BJ (cell line): ENCODE measurements at regions not wholly inside any gene's neighbourhood (a gene's known extent, or its start where the extent isn't known, plus 50 kb on each side); places are given as distances from the start of the nearest gene placed in this dataset.
A peak's percentile ranks its signal among the peaks of the same experiment; 100 is the strongest.

Experiments
- CTCF ChIA-PET: fragments of 350-600 bp; formaldehyde crosslinking; extraction: SDS; loops from one replicate; lab custom pipeline; 2021; ENCODE audit warnings: antibody characterized with exemption, inconsistent platforms; lab: Yijun Ruan, JAX
- POLR2A ChIA-PET: fragments of 300-600 bp; sonication (Branson Sonifier 250); formaldehyde crosslinking; extraction: SDS; loops from one replicate; lab custom pipeline; 2021; ENCODE audit warnings: antibody characterized with exemption; lab: Charles Lee
- DNase-seq: peaks from one replicate; pipeline ENCODE4 v3.0.0-alpha.2; 2011; ENCODE audit warnings: low read depth
- H3K27me3 ChIP-seq: 2 replicates; pipeline ENCODE4 v1.6.0; 2011; ENCODE audit warnings: low read length; ENCODE audit not compliant: control insufficient read depth, insufficient read depth
- H3K36me3 ChIP-seq: 2 replicates; pipeline ENCODE4 v1.5.1; 2011; ENCODE audit warnings: low read length; ENCODE audit not compliant: control insufficient read depth, insufficient read depth
- H3K4me3 ChIP-seq: 2 replicates; pipeline ENCODE4 v1.5.1; 2011; ENCODE audit warnings: low read depth, mild to moderate bottlenecking, control low read depth, low read length
- TF ChIP-seq, protein P1 (sequence below): IDR thresholded peaks from 2 replicates; pipeline ENCODE4 v1.5.1; 2011; ENCODE audit warnings: low read depth, mild to moderate bottlenecking, control low read depth, inconsistent platforms, low read length, moderate library complexity; ENCODE audit not compliant: insufficient read depth

- Histone ChIP-seq H3K27me3 (no peaks in the 10 kb centered on the region), H3K36me3 (no peaks in the 10 kb centered on the region), H3K4me3 (no peak overlapping the region)
- POLR2A ChIA-PET = no interaction called here
- CTCF ChIA-PET = no interaction called here
- TF ChIP-seq, protein P1, sequence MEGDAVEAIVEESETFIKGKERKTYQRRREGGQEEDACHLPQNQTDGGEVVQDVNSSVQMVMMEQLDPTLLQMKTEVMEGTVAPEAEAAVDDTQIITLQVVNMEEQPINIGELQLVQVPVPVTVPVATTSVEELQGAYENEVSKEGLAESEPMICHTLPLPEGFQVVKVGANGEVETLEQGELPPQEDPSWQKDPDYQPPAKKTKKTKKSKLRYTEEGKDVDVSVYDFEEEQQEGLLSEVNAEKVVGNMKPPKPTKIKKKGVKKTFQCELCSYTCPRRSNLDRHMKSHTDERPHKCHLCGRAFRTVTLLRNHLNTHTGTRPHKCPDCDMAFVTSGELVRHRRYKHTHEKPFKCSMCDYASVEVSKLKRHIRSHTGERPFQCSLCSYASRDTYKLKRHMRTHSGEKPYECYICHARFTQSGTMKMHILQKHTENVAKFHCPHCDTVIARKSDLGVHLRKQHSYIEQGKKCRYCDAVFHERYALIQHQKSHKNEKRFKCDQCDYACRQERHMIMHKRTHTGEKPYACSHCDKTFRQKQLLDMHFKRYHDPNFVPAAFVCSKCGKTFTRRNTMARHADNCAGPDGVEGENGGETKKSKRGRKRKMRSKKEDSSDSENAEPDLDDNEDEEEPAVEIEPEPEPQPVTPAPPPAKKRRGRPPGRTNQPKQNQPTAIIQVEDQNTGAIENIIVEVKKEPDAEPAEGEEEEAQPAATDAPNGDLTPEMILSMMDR = no peak
- DNase-seq = no peak
These were observed 71.1 kb upstream of the SLC44A1 start for GRCh38 chr9:105173306-105173705.

GRCh38 chr9:105173826-105174225 is 70.6 kb upstream of the SLC44A1 start:
- DNase-seq = no peak
- TF ChIP-seq, protein P1 = no peak
- H3K36me3 ChIP-seq = no peaks in the 10 kb centered on the region
- no peaks in the 10 kb centered on the region for H3K27me3 ChIP-seq
- no peak overlapping the region for H3K4me3 ChIP-seq
- ChIA-PET POLR2A (no interaction called here), CTCF (no interaction called here)

DNA sequence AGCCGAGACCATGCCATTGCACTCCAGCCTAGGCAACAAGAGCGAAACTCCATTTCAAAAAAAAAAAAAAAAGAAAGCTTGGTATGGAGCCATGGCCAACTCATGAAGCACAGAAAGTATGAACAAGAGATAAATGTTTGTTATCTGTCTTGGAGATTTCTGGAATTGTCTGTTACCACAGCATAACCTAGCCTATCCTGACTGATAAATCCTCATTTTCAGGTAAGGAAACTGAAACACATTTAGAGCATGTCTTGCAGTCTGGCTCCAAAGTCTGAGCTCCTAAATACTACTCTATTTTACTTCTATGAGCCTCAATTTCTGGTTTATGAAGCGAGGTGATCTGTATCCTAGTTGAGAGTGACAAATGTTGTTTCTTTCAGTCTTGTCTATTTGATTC is 68.3 kb upstream of the SLC44A1 start:
- H3K4me3 ChIP-seq = no peak overlapping the region

DNA sequence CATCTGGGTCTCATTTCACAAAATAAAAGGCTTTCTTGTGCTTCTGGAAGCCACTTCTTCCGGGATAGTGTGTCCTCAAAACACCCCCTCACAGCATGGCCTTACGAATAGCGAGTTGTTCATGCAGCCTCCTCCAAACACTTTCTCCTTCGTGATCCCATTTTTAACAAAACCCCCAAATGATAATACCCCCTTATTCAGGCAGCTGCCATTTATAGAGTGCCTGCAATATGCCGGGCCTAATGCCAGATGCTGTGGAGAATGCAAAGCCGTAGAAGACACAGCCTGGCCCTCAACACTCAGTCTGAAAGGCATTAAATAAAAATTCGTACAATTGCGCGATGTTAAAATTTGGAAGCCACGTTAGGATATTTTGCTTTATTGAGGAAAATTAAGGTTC is 66.4 kb upstream of the SLC44A1 start:
- TF ChIP-seq, protein P1 = no peak
- H3K36me3 ChIP-seq = no peaks in the 10 kb centered on the region
- DNase-seq = no peak
- H3K27me3 ChIP-seq = no peaks in the 10 kb centered on the region
- ChIA-PET POLR2A (no interaction called here), CTCF (interaction anchor here (1.0 kb wide), 1 partner anchor 9 kb away, joined by 3 read pairs; no protein-coding TSS in a partner anchor)
- H3K4me3 ChIP-seq = no peak overlapping the region

More for the DNA sequence above, 68.3 kb upstream of the SLC44A1 start:
- Histone ChIP-seq H3K27me3 (no peaks in the 10 kb centered on the region), H3K36me3 (no peaks in the 10 kb centered on the region)
- ChIA-PET CTCF (interaction anchor here (0.5 to 1.2 kb wide), 2 partner anchors 225 to 674 kb away, joined by 3 read pairs; no protein-coding TSS in a partner anchor), POLR2A (no interaction called here)
- DNase-seq = no peak
- TF ChIP-seq, protein P1 = no peak

GRCh38 chr9:105187781-105188180 is 56.7 kb upstream of the SLC44A1 start:
- H3K36me3 ChIP-seq = no peaks in the 10 kb centered on the region
- TF ChIP-seq, protein P1 = no peak
- ChIA-PET POLR2A (no interaction called here), CTCF (interaction anchor here (1.2 to 1.6 kb wide), 2 partner anchors 10 to 11 kb away, joined by 3 to 4 read pairs; no protein-coding TSS in a partner anchor)
- no peak overlapping the region for H3K4me3 ChIP-seq
- H3K27me3 ChIP-seq = no peaks in the 10 kb centered on the region
- DNase-seq = peak; percentile 41
